ENCODE measurements at regions not wholly inside any gene's neighbourhood (a gene's known extent, or its start where the extent isn't known, plus 50 kb on each side); places are given as distances from the start of the nearest gene placed in this dataset.

DNA sequence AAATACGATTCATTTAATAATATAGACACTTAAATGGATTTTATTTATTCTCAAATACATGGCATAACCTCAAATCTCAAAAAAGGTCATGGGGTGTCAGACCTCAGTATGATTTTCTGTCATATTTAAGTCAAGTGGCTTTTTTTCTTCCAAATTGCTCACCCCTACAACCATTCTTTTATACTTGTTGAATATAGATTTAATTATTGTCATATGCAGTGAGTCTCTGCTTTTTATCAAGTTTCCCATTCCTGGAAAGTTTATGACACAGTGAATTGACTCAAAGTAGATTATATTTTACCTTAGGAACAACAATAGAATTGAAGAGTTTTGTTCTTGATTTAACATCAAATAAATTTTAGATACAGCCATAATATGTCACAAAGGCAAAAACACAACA lies 59.5 kb upstream of the IRF2BP2 start:
- DNase-seq = no peak
- intact Hi-C loops (cut with DNase I) = loop anchor here (5.0 kb wide), 1 partner anchor 47 kb away; no protein-coding TSS in a partner anchor

- intact Hi-C loops (cut with DNase I) = loop anchor here (5.0 kb wide), 1 partner anchor 46 kb away; no protein-coding TSS in a partner anchor
- no peak for DNase-seq
These were observed 58.6 kb upstream of the IRF2BP2 start for GRCh38 chr1:234668577-234668955.

DNA sequence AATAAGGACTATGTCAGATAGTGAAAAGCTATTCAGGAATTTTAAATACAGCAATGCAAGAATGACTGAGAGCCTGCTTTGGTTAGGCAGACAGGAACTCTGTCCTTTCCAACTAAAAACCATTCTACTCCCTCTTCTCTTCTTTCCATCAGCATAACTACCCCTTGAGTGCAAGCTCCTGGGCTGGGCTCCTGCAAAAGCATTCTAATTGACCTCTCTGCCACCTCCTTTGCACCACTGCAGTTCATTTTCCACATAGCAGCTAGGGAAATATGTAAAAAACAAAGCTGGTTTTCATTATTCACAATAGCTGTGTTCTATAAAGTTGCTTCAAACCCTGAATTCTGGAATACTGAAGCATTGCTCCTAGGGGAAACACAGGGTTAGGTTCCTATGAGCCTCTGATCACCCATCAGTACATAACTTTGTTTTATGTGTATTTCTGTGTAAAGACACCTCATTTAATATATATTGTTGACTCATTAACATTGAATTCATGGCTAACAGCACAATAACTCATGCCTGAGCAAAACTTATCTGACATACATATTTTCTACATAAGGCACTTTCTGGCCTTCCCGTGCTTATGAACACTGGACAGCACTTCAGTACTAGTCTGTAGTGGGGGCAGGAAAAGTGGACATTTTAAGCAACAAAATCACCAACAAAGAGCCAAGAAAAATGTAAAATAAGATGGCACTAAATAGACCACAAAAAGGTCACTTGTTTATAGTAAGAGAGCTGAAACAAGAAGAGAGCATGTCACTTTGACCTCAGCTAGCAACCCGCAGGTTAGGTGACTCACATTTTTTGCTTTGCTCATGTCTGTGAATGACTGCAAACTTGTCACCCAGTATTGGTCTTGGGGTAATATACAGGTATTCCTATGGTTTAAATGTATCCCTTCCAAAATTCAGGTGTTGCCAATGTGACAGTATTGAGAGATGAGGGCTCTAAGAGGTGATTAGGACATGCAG lies 57.9 kb upstream of the IRF2BP2 start:
- DNase-seq = no peak
- intact Hi-C loops (cut with DNase I) = loop anchor here (5.0 kb wide), 1 partner anchor 46 kb away; no protein-coding TSS in a partner anchor

DNA sequence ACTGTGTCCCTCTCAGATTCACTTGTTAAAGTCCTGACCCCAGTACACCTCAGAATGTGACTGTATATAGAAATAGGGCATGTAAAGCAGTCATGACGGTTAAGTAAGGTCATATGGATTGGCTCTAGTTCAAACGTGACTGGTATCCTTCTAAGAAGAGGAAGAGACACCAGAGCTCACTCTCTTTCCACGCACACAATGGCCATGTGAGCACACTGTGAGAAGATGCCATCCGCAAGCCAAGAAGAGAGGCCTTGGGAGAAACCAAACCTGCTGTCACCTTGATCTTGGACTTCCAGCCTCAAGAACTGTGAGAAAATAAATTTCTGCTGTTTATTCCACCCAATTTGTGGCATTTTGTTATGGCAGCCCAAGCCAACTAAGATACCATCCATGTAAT lies 56.8 kb upstream of the IRF2BP2 start:
- intact Hi-C loops (cut with DNase I) = loop anchor here (5.0 kb wide), 1 partner anchor 44 kb away; no protein-coding TSS in a partner anchor
- DNase-seq = no peak

GRCh38 chr1:234665975-234666605 lies 56.1 kb upstream of the IRF2BP2 start:
- intact Hi-C loops (cut with DNase I) = loop anchor here (5.0 kb wide), 1 partner anchor 44 kb away; no protein-coding TSS in a partner anchor
- DNase-seq = no peak

DNA sequence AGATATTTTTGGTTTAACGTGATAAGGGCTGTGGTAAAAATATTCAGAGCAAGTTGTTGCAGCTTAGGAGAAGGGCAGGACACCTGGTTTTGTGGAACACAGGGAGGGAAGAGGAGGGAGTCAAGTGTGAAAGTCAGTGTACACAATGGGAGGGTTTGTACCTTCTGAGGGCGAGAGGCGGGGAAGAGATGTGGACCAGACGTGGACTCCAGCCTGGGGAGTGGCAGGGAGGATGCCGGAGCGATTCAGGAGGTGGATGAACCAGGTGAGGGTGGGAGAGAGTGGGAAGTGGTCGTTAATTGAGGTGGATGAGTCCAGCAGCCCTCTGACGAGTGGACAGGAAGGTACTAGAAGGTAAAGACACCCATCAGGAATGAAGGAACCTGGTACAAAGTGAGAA lies 52.2 kb upstream of the IRF2BP2 start:
- no peak for DNase-seq
- intact Hi-C loops (cut with DNase I) = no loop called here

DNA sequence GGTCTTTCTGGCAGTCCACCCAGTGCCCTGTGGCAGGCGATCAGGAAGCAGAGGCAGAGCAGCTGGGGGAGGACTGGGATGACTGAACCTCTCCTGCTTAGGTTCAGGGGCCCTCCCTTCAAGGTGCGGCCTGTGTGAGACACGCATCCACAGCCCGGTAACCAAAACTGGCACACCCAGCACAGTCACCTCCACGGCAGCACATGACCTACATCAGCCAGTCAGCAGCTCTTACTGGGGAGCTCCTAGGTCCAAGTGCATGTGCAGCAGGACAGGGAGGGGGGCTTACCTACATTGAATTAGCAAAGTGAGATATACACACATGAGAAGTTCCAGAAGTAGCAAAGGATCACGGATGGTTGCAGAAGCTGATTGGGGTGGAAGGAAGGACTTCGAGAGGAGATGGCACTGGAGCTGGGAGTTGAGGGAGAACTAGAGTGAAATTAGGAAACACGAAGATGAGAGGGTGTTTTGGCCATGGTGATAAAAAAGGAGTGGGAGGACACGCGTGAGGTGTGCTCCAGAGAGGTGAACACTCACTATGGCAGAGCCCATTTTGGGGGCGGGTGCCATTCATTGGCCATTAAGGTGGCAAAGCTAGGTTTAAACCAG lies 51.4 kb upstream of the IRF2BP2 start:
- intact Hi-C loops (cut with DNase I) = no loop called here
- DNase-seq = no peak

- intact Hi-C loops (cut with DNase I) = no loop called here
These were observed 50.7 kb upstream of the IRF2BP2 start for GRCh38 chr1:234660536-234661316.

More at GRCh38 chr1:234660536-234661316, 50.7 kb upstream of the IRF2BP2 start:
- DNase-seq = no peak
